ENCODE measurements at regions not wholly inside any gene's neighbourhood (a gene's known extent, or its start where the extent isn't known, plus 50 kb on each side); places are given as distances from the start of the nearest gene placed in this dataset.

GRCh38 chr1:80807981-80808380 lies 992.8 kb upstream of the ADGRL2 start:
- no peak overlapping the region for H3K4me2 ChIP-seq (ENCODE audit: low read depth, low read length)
- DNase-seq (ENCODE audit: low spot score) (no peak), ATAC-seq (no peak), FAIRE-seq (no peak)
- H3K9me3 ChIP-seq (ENCODE audit: low read length): peaks cover 60% of the 10 kb centered on the region
- intact Hi-C loops (cut with micrococcal nuclease; ENCODE audit: unreplicated experiment) (no loop called here), in situ Hi-C loops (cut with HindIII; ENCODE audit: extremely low pct_ligation_motif_present, low pct_unique_long_range_greater_than_20kb) (no loop called here)
- H3K4me3 ChIP-seq (replicated peaks in 1 of 3; ENCODE audit: insufficient read depth in 1 of 3, low read depth in 2 of 3, low read length in 3 of 3): no peak overlapping the region
- no peaks in the 10 kb centered on the region for H4K20me1 ChIP-seq (ENCODE audit: insufficient read depth, low read length)
- ChIA-PET POLR2A (no interaction called here), CTCF (ENCODE audit: low intra/inter-chr PET ratio, low total read pairs) (no interaction called here)
- TF ChIP-seq SIX4 (CRISPR knock-in tag; IDR thresholded peaks at IDR 0.05): no peak
- TF ChIP-seq GTF2F1 (IDR thresholded peaks at IDR 0.05; ENCODE audit: low read length): no peak
- no peak for TF ChIP-seq ZNF619 (CRISPR knock-in tag; IDR thresholded peaks at IDR 0.05)
- TF ChIP-seq, protein P1, sequence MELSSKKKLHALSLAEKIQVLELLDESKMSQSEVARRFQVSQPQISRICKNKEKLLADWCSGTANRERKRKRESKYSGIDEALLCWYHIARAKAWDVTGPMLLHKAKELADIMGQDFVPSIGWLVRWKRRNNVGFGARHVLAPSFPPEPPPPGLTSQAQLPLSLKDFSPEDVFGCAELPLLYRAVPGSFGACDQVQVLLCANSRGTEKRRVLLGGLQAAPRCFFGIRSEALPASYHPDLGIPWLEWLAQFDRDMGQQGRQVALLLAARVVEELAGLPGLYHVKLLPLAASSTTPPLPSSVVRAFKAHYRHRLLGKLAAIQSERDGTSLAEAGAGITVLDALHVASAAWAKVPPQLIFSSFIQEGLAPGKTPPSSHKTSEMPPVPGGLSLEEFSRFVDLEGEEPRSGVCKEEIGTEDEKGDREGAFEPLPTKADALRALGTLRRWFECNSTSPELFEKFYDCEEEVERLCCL (CRISPR knock-in tag; IDR thresholded peaks at IDR 0.05; ENCODE audit: borderline replicate concordance): no peak
- H3K36me3 ChIP-seq (replicated peaks in 1 of 2; ENCODE audit: control insufficient read depth in 1 of 2, insufficient read depth in 2 of 2, low read length in 2 of 2): no peaks in the 10 kb centered on the region
- H3K9ac ChIP-seq (ENCODE audit: insufficient read depth, low read depth, low read length): no peak overlapping the region
- no peaks in the 10 kb centered on the region for H3K27me3 ChIP-seq (ENCODE audit: control insufficient read depth in 1 of 2, insufficient read depth in 2 of 2, low read length in 2 of 2)
- WGBS (ENCODE audit: low lambda C conversion rate): 0% methylated on average over 2 of the region's 2 CpGs
- no peak overlapping the region for H2AFZ ChIP-seq (ENCODE audit: low read length)
- H3K27ac ChIP-seq (ENCODE audit: extremely low read length, insufficient read depth, low read length): no peak overlapping the region
- no peaks in the 10 kb centered on the region for H3K4me1 ChIP-seq (ENCODE audit: insufficient read depth, low read length)
- H3K79me2 ChIP-seq (ENCODE audit: insufficient read depth, low read length): no peaks in the 10 kb centered on the region
- BruUV-seq (replicated peaks): no TSS peak

DNA sequence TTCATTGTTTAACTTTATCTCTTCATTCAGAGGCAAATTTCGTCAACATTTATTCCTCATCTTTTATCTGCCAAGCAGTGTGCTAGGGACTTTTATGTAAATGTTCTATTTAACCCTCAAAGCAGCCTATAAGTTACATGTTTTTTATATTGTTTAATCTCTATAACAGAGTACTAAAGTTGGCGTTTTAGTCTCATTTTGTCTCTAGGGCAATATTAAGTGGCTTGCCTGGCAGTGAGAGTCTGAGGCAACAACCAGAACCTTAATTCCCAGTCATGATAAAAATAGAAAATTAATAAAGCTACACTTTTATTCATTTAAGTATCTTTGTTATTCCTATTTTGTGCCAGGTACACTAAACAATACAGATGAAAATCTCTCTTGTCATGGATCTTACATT lies 994.3 kb upstream of the ADGRL2 start:
- Histone ChIP-seq H2AFZ (ENCODE audit: low read length) (no peak overlapping the region), H3K79me2 (ENCODE audit: insufficient read depth, low read length) (no peaks in the 10 kb centered on the region), H3K27me3 (ENCODE audit: control insufficient read depth in 1 of 2, insufficient read depth in 2 of 2, low read length in 2 of 2) (no peaks in the 10 kb centered on the region), H3K36me3 (replicated peaks in 1 of 2; ENCODE audit: control insufficient read depth in 1 of 2, insufficient read depth in 2 of 2, low read length in 2 of 2) (no peaks in the 10 kb centered on the region), H3K9ac (ENCODE audit: insufficient read depth, low read depth, low read length) (no peak overlapping the region), H3K4me1 (ENCODE audit: insufficient read depth, low read length) (no peaks in the 10 kb centered on the region), H4K20me1 (ENCODE audit: insufficient read depth, low read length) (no peaks in the 10 kb centered on the region), H3K27ac (ENCODE audit: extremely low read length, insufficient read depth, low read length) (no peak overlapping the region), H3K9me3 (ENCODE audit: low read length) (peaks cover 57% of the 10 kb centered on the region), H3K4me3 (replicated peaks in 1 of 3; ENCODE audit: insufficient read depth in 1 of 3, low read depth in 2 of 3, low read length in 3 of 3) (no peak overlapping the region), H3K4me2 (ENCODE audit: low read depth, low read length) (no peak overlapping the region)
- ATAC-seq: no peak
- CTCF ChIA-PET (ENCODE audit: low intra/inter-chr PET ratio, low total read pairs): no interaction called here
- in situ Hi-C loops (cut with HindIII; ENCODE audit: extremely low pct_ligation_motif_present, low pct_unique_long_range_greater_than_20kb) (no loop called here), intact Hi-C loops (cut with micrococcal nuclease; ENCODE audit: unreplicated experiment) (no loop called here)
- POLR2A ChIA-PET: no interaction called here
- whole genome bisulfite sequencing (ENCODE audit: low lambda C conversion rate): 19% methylated on average over 2 of the region's 2 CpGs
- no TSS peak for BruUV-seq (replicated peaks)
- no peak for DNase-seq (ENCODE audit: low spot score)
- FAIRE-seq: no peak
- TF ChIP-seq, protein P2, sequence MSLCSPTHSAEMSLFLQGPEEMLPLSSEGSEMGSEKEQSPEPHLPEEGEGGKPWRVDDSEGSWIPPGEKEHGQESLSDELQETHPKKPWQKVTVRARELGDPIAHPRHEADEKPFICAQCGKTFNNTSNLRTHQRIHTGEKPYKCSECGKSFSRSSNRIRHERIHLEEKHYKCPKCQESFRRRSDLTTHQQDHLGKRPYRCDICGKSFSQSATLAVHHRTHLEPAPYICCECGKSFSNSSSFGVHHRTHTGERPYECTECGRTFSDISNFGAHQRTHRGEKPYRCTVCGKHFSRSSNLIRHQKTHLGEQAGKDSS (CRISPR knock-in tag; IDR thresholded peaks at IDR 0.05; ENCODE audit: borderline replicate concordance, low read depth): no peak
- no peak for TF ChIP-seq ZNF431 (CRISPR knock-in tag; IDR thresholded peaks at IDR 0.05; ENCODE audit: borderline replicate concordance, low read depth)
- no peak for TF ChIP-seq HOXA5 (CRISPR knock-in tag; IDR thresholded peaks at IDR 0.05)
- no peak for TF ChIP-seq SMAD9 (CRISPR knock-in tag; IDR thresholded peaks at IDR 0.05)
- no peak for TF ChIP-seq MIXL1 (CRISPR knock-in tag; IDR thresholded peaks at IDR 0.05)
- TF ChIP-seq GATAD2A (CRISPR knock-in tag; IDR thresholded peaks at IDR 0.05): no peak
- TF ChIP-seq, protein P3, sequence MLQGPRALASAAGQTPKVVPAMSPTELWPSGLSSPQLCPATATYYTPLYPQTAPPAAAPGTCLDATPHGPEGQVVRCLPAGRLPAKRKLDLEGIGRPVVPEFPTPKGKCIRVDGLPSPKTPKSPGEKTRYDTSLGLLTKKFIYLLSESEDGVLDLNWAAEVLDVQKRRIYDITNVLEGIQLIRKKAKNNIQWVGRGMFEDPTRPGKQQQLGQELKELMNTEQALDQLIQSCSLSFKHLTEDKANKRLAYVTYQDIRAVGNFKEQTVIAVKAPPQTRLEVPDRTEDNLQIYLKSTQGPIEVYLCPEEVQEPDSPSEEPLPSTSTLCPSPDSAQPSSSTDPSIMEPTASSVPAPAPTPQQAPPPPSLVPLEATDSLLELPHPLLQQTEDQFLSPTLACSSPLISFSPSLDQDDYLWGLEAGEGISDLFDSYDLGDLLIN (CRISPR knock-in tag; IDR thresholded peaks at IDR 0.05; ENCODE audit: borderline replicate concordance): no peak
- no peak for TF ChIP-seq ELF4 (CRISPR knock-in tag; IDR thresholded peaks at IDR 0.05; ENCODE audit: borderline replicate concordance)
- no peak for TF ChIP-seq HNRNPUL1 (IDR thresholded peaks at IDR 0.05; ENCODE audit: low read depth, low read length)

All from HepG2 (cell line).